ENCODE measurements at regions not wholly inside any gene's neighbourhood (a gene's known extent, or its start where the extent isn't known, plus 50 kb on each side); places are given as distances from the start of the nearest gene placed in this dataset.

- H3K27me3 ChIP-seq (ENCODE audit: control insufficient read depth in 1 of 2, insufficient read depth in 2 of 2, low read length in 2 of 2) = no peaks in the 10 kb centered on the region
- no peak overlapping the region for H3K27ac ChIP-seq (ENCODE audit: low read depth, low read length)
- peaks cover 2% of the 10 kb centered on the region for H3K4me1 ChIP-seq (ENCODE audit: insufficient read depth, low read length)
- H3K9ac ChIP-seq (ENCODE audit: low read length) = no peak overlapping the region
- H3K9me3 ChIP-seq (ENCODE audit: low read length) = no peaks in the 10 kb centered on the region
- H3K36me3 ChIP-seq (ENCODE audit: insufficient read depth, low read length) = no peaks in the 10 kb centered on the region
- H3K4me3 ChIP-seq (ENCODE audit: low read depth in 1 of 2, low read length in 2 of 2) = no peak overlapping the region
These were observed 176.3 kb upstream of the PITX2 start for GRCh38 chr4:110799211-110799610.

GRCh38 chr4:110801591-110801990, 178.7 kb upstream of the PITX2 start:
- no peak overlapping the region for H3K9ac ChIP-seq (ENCODE audit: low read length)
- H3K4me1 ChIP-seq (ENCODE audit: insufficient read depth, low read length) = no peaks in the 10 kb centered on the region
- no peak overlapping the region for H3K27ac ChIP-seq (ENCODE audit: low read depth, low read length)
- no peaks in the 10 kb centered on the region for H3K9me3 ChIP-seq (ENCODE audit: low read length)
- no peaks in the 10 kb centered on the region for H3K27me3 ChIP-seq (ENCODE audit: control insufficient read depth in 1 of 2, insufficient read depth in 2 of 2, low read length in 2 of 2)
- no peaks in the 10 kb centered on the region for H3K36me3 ChIP-seq (ENCODE audit: insufficient read depth, low read length)
- no peak overlapping the region for H3K4me3 ChIP-seq (ENCODE audit: low read depth in 1 of 2, low read length in 2 of 2)

GRCh38 chr4:110808351-110808878, 185.5 kb upstream of the PITX2 start:
- Histone ChIP-seq H3K4me3 (ENCODE audit: low read depth in 1 of 2, low read length in 2 of 2) (no peak overlapping the region), H3K9me3 (ENCODE audit: low read length) (no peaks in the 10 kb centered on the region), H3K36me3 (ENCODE audit: insufficient read depth, low read length) (no peaks in the 10 kb centered on the region), H3K27me3 (ENCODE audit: control insufficient read depth in 1 of 2, insufficient read depth in 2 of 2, low read length in 2 of 2) (no peaks in the 10 kb centered on the region), H3K9ac (ENCODE audit: low read length) (no peak overlapping the region), H3K4me1 (ENCODE audit: insufficient read depth, low read length) (no peaks in the 10 kb centered on the region), H3K27ac (ENCODE audit: low read depth, low read length) (no peak overlapping the region)

GRCh38 chr4:110815950-110816349, 193.1 kb upstream of the PITX2 start:
- Histone ChIP-seq H3K4me1 (ENCODE audit: insufficient read depth, low read length) (no peaks in the 10 kb centered on the region), H3K36me3 (ENCODE audit: insufficient read depth, low read length) (no peaks in the 10 kb centered on the region), H3K27me3 (ENCODE audit: control insufficient read depth in 1 of 2, insufficient read depth in 2 of 2, low read length in 2 of 2) (no peaks in the 10 kb centered on the region), H3K4me3 (ENCODE audit: low read depth in 1 of 2, low read length in 2 of 2) (no peak overlapping the region), H3K27ac (ENCODE audit: low read depth, low read length) (no peak overlapping the region), H3K9ac (ENCODE audit: low read length) (no peak overlapping the region), H3K9me3 (ENCODE audit: low read length) (no peaks in the 10 kb centered on the region)

GRCh38 chr4:110816367-110816766, 193.5 kb upstream of the PITX2 start:
- no peaks in the 10 kb centered on the region for H3K9me3 ChIP-seq (ENCODE audit: low read length)
- no peaks in the 10 kb centered on the region for H3K27me3 ChIP-seq (ENCODE audit: control insufficient read depth in 1 of 2, insufficient read depth in 2 of 2, low read length in 2 of 2)
- no peaks in the 10 kb centered on the region for H3K4me1 ChIP-seq (ENCODE audit: insufficient read depth, low read length)
- H3K9ac ChIP-seq (ENCODE audit: low read length) = no peak overlapping the region
- H3K4me3 ChIP-seq (ENCODE audit: low read depth in 1 of 2, low read length in 2 of 2) = no peak overlapping the region
- H3K36me3 ChIP-seq (ENCODE audit: insufficient read depth, low read length) = no peaks in the 10 kb centered on the region
- no peak overlapping the region for H3K27ac ChIP-seq (ENCODE audit: low read depth, low read length)

- Histone ChIP-seq H3K36me3 (ENCODE audit: insufficient read depth, low read length) (no peaks in the 10 kb centered on the region), H3K9me3 (ENCODE audit: low read length) (no peaks in the 10 kb centered on the region), H3K27ac (ENCODE audit: low read depth, low read length) (no peak overlapping the region), H3K4me1 (ENCODE audit: insufficient read depth, low read length) (no peaks in the 10 kb centered on the region), H3K27me3 (ENCODE audit: control insufficient read depth in 1 of 2, insufficient read depth in 2 of 2, low read length in 2 of 2) (no peaks in the 10 kb centered on the region), H3K4me3 (ENCODE audit: low read depth in 1 of 2, low read length in 2 of 2) (no peak overlapping the region), H3K9ac (ENCODE audit: low read length) (no peak overlapping the region)
These were observed 198.3 kb upstream of the PITX2 start for GRCh38 chr4:110821186-110821585.

GRCh38 chr4:110823251-110823650, 200.4 kb upstream of the PITX2 start:
- no peak overlapping the region for H3K27ac ChIP-seq (ENCODE audit: low read depth, low read length)
- H3K9ac ChIP-seq (ENCODE audit: low read length) = no peak overlapping the region
- H3K4me1 ChIP-seq (ENCODE audit: insufficient read depth, low read length) = no peaks in the 10 kb centered on the region
- H3K27me3 ChIP-seq (ENCODE audit: control insufficient read depth in 1 of 2, insufficient read depth in 2 of 2, low read length in 2 of 2) = no peaks in the 10 kb centered on the region
- no peak overlapping the region for H3K4me3 ChIP-seq (ENCODE audit: low read depth in 1 of 2, low read length in 2 of 2)
- H3K36me3 ChIP-seq (ENCODE audit: insufficient read depth, low read length) = no peaks in the 10 kb centered on the region
- no peaks in the 10 kb centered on the region for H3K9me3 ChIP-seq (ENCODE audit: low read length)

- Histone ChIP-seq H3K27me3 (ENCODE audit: control insufficient read depth in 1 of 2, insufficient read depth in 2 of 2, low read length in 2 of 2) (no peaks in the 10 kb centered on the region), H3K4me3 (ENCODE audit: low read depth in 1 of 2, low read length in 2 of 2) (no peak overlapping the region), H3K36me3 (ENCODE audit: insufficient read depth, low read length) (no peaks in the 10 kb centered on the region), H3K9me3 (ENCODE audit: low read length) (no peaks in the 10 kb centered on the region), H3K4me1 (ENCODE audit: insufficient read depth, low read length) (no peaks in the 10 kb centered on the region), H3K9ac (ENCODE audit: low read length) (no peak overlapping the region), H3K27ac (ENCODE audit: low read depth, low read length) (no peak overlapping the region)
These were observed 201.5 kb upstream of the PITX2 start for GRCh38 chr4:110824344-110824743.

- Histone ChIP-seq H3K27me3 (ENCODE audit: control insufficient read depth in 1 of 2, insufficient read depth in 2 of 2, low read length in 2 of 2) (no peaks in the 10 kb centered on the region), H3K36me3 (ENCODE audit: insufficient read depth, low read length) (no peaks in the 10 kb centered on the region), H3K27ac (ENCODE audit: low read depth, low read length) (no peak overlapping the region), H3K4me1 (ENCODE audit: insufficient read depth, low read length) (no peaks in the 10 kb centered on the region), H3K9me3 (ENCODE audit: low read length) (no peaks in the 10 kb centered on the region), H3K4me3 (ENCODE audit: low read depth in 1 of 2, low read length in 2 of 2) (no peak overlapping the region), H3K9ac (ENCODE audit: low read length) (no peak overlapping the region)
These were observed 203.8 kb upstream of the PITX2 start for GRCh38 chr4:110826656-110827055.

GRCh38 chr4:110830461-110830860, 207.6 kb upstream of the PITX2 start:
- H3K27ac ChIP-seq (ENCODE audit: low read depth, low read length) = no peak overlapping the region

GRCh38 chr4:110837896-110838450, 215.1 kb upstream of the PITX2 start:
- Histone ChIP-seq H3K9ac (ENCODE audit: low read length) (no peak overlapping the region), H3K9me3 (ENCODE audit: low read length) (no peaks in the 10 kb centered on the region), H3K27ac (ENCODE audit: low read depth, low read length) (no peak overlapping the region), H3K36me3 (ENCODE audit: insufficient read depth, low read length) (no peaks in the 10 kb centered on the region), H3K4me3 (ENCODE audit: low read depth in 1 of 2, low read length in 2 of 2) (no peak overlapping the region), H3K4me1 (ENCODE audit: insufficient read depth, low read length) (peaks cover 6% of the 10 kb centered on the region), H3K27me3 (ENCODE audit: control insufficient read depth in 1 of 2, insufficient read depth in 2 of 2, low read length in 2 of 2) (no peaks in the 10 kb centered on the region)

More at GRCh38 chr4:110830461-110830860, 207.6 kb upstream of the PITX2 start:
- no peak overlapping the region for H3K9ac ChIP-seq (ENCODE audit: low read length)
- H3K4me1 ChIP-seq (ENCODE audit: insufficient read depth, low read length) = no peaks in the 10 kb centered on the region
- no peaks in the 10 kb centered on the region for H3K36me3 ChIP-seq (ENCODE audit: insufficient read depth, low read length)
- no peak overlapping the region for H3K4me3 ChIP-seq (ENCODE audit: low read depth in 1 of 2, low read length in 2 of 2)
- H3K9me3 ChIP-seq (ENCODE audit: low read length) = no peaks in the 10 kb centered on the region
- no peaks in the 10 kb centered on the region for H3K27me3 ChIP-seq (ENCODE audit: control insufficient read depth in 1 of 2, insufficient read depth in 2 of 2, low read length in 2 of 2)

GRCh38 chr4:110840221-110840654, 217.4 kb upstream of the PITX2 start:
- Histone ChIP-seq H3K9me3 (ENCODE audit: low read length) (no peaks in the 10 kb centered on the region), H3K27ac (ENCODE audit: low read depth, low read length) (no peak overlapping the region), H3K4me3 (ENCODE audit: low read depth in 1 of 2, low read length in 2 of 2) (no peak overlapping the region), H3K36me3 (ENCODE audit: insufficient read depth, low read length) (no peaks in the 10 kb centered on the region), H3K9ac (ENCODE audit: low read length) (no peak overlapping the region), H3K4me1 (ENCODE audit: insufficient read depth, low read length) (peaks cover 6% of the 10 kb centered on the region), H3K27me3 (ENCODE audit: control insufficient read depth in 1 of 2, insufficient read depth in 2 of 2, low read length in 2 of 2) (no peaks in the 10 kb centered on the region)

Measured in muscle layer of colon (tissue), 2 donors.